MCF 10A (cell line): ENCODE measurements at regions not wholly inside any gene's neighbourhood (a gene's known extent, or its start where the extent isn't known, plus 50 kb on each side); places are given as distances from the start of the nearest gene placed in this dataset.

ENCODE experiments used
- BruUV-seq: library from RNA; stranded (reverse); fragments of 400-500 nt; replicated peaks from 2 replicates; lab custom pipeline; 2021; lab: Mats Ljungman, UMichigan
- CTCF ChIA-PET: fragments of 300-600 bp; sonication (Branson Sonifier 250); formaldehyde crosslinking; extraction: SDS; loops from one replicate; lab custom pipeline; 2021; ENCODE audit warnings: antibody characterized with exemption, inconsistent platforms; lab: Yijun Ruan, JAX
- POLR2A ChIA-PET: fragments of 300-600, 350-650 bp; sonication (Branson Sonifier 250); formaldehyde crosslinking; extraction: SDS; loops from one replicate; lab custom pipeline; 2020; ENCODE audit warnings: antibody characterized with exemption, inconsistent platforms; lab: Yijun Ruan, JAX
- DNase-seq: peaks from one replicate; pipeline ENCODE4 v3.0.0-alpha.2; 2018; ENCODE audit not compliant: unreplicated experiment
- H3K27ac Mint-ChIP-seq: one replicate; pipeline ENCODE4 v1.8.0; 2022; ENCODE audit warnings: mild to moderate bottlenecking, low read depth, mixed read lengths; ENCODE audit not compliant: unreplicated experiment
- H3K27me3 Mint-ChIP-seq: one replicate; pipeline ENCODE4 v1.8.0; 2022; ENCODE audit warnings: mixed read lengths; ENCODE audit not compliant: insufficient read depth, unreplicated experiment
- H3K36me3 Mint-ChIP-seq: one replicate; pipeline ENCODE4 v1.8.0; 2022; ENCODE audit warnings: mild to moderate bottlenecking, moderate library complexity, mixed read lengths; ENCODE audit not compliant: insufficient read depth, unreplicated experiment
- H3K4me1 Mint-ChIP-seq: one replicate; pipeline ENCODE4 v1.8.0; 2022; ENCODE audit warnings: mixed read lengths; ENCODE audit not compliant: insufficient read depth, unreplicated experiment
- H3K4me3 Mint-ChIP-seq: one replicate; pipeline ENCODE4 v1.8.0; 2022; ENCODE audit warnings: mild to moderate bottlenecking, moderate library complexity, mixed read lengths; ENCODE audit not compliant: unreplicated experiment
- H3K9me3 Mint-ChIP-seq: one replicate; pipeline ENCODE4 v1.8.0; 2022; ENCODE audit warnings: mixed read lengths; ENCODE audit not compliant: unreplicated experiment
- intact Hi-C: fragments of 100-400 bp; cut with micrococcal nuclease; formaldehyde crosslinking; loops from 2 replicates; pipeline ENCODE4 v1.14.1; 2022
- TF ChIP-seq, protein P1 (sequence below): fragments of 200-600 bp; IDR thresholded peaks from one replicate; pipeline ENCODE4 v1.8.0; 2022; ENCODE audit warnings: antibody characterized with exemption, mild to moderate bottlenecking; ENCODE audit not compliant: unreplicated experiment

DNA sequence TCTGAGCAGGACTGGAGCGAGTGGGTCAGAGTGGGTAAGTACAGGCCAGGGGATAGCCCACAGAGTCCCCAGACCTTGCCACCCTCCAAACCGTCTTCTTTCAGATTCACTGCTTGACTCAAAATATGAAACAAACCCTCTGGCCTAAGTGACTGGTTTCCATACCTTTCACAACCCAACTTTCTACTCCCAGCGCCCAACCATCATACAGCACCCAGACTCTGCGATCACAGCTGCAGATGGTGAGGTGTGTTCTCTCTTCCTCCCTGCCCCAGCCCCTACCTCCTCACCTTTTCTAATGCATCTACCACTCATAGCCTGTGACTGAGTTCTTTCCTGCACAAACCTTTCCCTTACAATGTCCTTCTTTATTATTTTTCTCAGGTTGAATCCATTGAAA, 92.0 kb upstream of the CELF2 start:
- POLR2A ChIA-PET, result no interaction called here
- TF ChIP-seq, protein P1, sequence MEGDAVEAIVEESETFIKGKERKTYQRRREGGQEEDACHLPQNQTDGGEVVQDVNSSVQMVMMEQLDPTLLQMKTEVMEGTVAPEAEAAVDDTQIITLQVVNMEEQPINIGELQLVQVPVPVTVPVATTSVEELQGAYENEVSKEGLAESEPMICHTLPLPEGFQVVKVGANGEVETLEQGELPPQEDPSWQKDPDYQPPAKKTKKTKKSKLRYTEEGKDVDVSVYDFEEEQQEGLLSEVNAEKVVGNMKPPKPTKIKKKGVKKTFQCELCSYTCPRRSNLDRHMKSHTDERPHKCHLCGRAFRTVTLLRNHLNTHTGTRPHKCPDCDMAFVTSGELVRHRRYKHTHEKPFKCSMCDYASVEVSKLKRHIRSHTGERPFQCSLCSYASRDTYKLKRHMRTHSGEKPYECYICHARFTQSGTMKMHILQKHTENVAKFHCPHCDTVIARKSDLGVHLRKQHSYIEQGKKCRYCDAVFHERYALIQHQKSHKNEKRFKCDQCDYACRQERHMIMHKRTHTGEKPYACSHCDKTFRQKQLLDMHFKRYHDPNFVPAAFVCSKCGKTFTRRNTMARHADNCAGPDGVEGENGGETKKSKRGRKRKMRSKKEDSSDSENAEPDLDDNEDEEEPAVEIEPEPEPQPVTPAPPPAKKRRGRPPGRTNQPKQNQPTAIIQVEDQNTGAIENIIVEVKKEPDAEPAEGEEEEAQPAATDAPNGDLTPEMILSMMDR, result no peak
- no peaks in the 10 kb centered on the region for H3K27me3 Mint-ChIP-seq
- H3K36me3 Mint-ChIP-seq, result no peaks in the 10 kb centered on the region
- intact Hi-C loops, result no loop called here
- CTCF ChIA-PET, result no interaction called here
- H3K4me3 Mint-ChIP-seq, result no peak overlapping the region
- no peaks in the 10 kb centered on the region for H3K9me3 Mint-ChIP-seq
- BruUV-seq, result no TSS peak
- no peak for DNase-seq
- H3K27ac Mint-ChIP-seq, result no peak overlapping the region
- H3K4me1 Mint-ChIP-seq, result no peaks in the 10 kb centered on the region

DNA sequence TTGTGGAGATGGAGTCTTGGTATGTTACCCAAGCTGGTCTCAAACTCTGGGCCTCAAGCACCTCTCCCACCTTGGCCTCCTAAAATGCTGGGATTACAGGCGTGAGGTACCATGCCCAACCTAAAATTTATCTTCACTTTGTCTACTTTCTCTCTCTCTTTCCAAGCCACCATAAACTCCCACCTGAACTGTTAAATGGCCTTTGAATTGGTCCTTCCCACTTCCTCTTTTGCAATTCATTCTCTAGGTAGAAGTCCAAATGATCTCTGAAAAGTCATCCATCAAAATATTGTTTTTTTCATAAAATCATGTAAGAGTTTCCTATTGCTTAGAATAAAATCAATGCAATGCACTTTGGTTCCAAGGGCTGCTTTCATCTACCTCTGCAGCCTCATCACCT, 90.1 kb upstream of the CELF2 start:
- Mint-ChIP-seq H3K9me3 (no peaks in the 10 kb centered on the region), H3K36me3 (no peaks in the 10 kb centered on the region), H3K4me1 (no peaks in the 10 kb centered on the region), H3K27ac (no peak overlapping the region), H3K27me3 (no peaks in the 10 kb centered on the region), H3K4me3 (no peak overlapping the region)
- intact Hi-C loops, result no loop called here
- TF ChIP-seq, protein P1, result no peak
- ChIA-PET POLR2A (no interaction called here), CTCF (no interaction called here)
- no peak for DNase-seq
- BruUV-seq, result no TSS peak

DNA sequence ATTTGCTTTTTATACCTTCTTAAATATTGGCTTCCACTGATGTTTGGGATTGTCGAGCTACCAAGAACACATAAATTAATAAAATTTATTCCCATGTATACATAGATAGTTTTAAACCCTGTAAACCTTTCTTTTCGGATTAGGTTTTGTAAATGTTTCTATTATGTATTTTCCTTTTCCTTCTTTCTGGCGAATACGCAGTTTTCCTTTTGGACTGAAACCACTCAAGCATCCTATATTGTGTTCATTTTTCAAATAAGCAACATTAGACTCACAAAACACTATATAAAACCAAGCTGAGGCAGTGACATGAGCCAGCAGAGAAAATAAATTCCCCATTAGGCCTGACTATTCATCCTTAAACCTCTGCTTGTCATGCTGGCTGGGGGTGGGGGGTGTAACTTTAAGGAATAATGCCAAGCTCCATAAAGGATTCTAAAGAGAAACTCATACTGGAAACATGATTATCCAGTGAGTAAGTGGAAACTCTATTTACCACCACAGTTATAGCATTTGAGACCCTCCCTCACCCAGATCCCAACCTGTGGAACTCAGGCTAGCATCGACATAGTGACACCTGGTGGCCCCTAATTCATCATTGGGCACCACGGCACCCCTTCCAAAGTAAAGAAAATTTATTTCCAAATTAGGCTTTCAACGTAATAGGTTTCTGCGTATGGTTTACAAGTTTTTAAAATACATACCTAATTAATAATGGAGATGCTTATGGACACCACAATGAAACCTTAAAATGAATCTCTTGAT, 86.5 kb upstream of the CELF2 start:
- no peaks in the 10 kb centered on the region for H3K36me3 Mint-ChIP-seq
- ChIA-PET POLR2A (no interaction called here), CTCF (no interaction called here)
- intact Hi-C loops, result no loop called here
- H3K4me1 Mint-ChIP-seq, result no peaks in the 10 kb centered on the region
- BruUV-seq, result no TSS peak
- TF ChIP-seq, protein P1, result no peak
- H3K27me3 Mint-ChIP-seq, result no peaks in the 10 kb centered on the region
- DNase-seq, result no peak
- no peak overlapping the region for H3K27ac Mint-ChIP-seq
- no peak overlapping the region for H3K4me3 Mint-ChIP-seq
- no peaks in the 10 kb centered on the region for H3K9me3 Mint-ChIP-seq

DNA sequence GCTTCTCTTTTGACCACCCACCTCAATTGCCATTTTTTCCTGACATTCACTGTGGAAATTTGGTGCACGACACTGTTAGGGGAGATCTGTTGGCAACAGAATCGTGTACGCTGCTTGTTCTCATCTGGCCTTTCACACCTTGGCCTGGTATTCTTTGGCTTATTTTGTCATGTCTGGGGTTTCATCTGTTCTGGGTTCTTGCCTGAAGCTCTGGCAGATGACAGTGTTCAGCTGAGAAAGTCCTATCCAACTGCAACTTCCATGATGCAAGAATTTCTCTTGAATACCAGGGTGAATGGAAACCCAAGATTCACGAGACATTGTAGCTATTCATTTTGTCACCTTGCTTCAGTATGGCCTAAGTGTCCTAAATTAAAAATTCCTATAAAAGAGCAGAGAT, 82.6 kb upstream of the CELF2 start:
- BruUV-seq, result no TSS peak
- Mint-ChIP-seq H3K27ac (no peak overlapping the region), H3K36me3 (no peaks in the 10 kb centered on the region), H3K4me1 (no peaks in the 10 kb centered on the region), H3K9me3 (no peaks in the 10 kb centered on the region), H3K27me3 (no peaks in the 10 kb centered on the region), H3K4me3 (no peak overlapping the region)
- POLR2A ChIA-PET, result no interaction called here
- no peak for DNase-seq
- intact Hi-C loops, result no loop called here
- TF ChIP-seq, protein P1, result no peak
- CTCF ChIA-PET, result no interaction called here
